Ovary (tissue), 3 donors: ENCODE measurements at regions not wholly inside any gene's neighbourhood (a gene's known extent, or its start where the extent isn't known, plus 50 kb on each side); places are given as distances from the start of the nearest gene placed in this dataset.
"Not testable (repeated sequence)": the region's sequence is repeated elsewhere in the genome, so short reads cannot be mapped to it uniquely, and the experiment has no call there.

Experiments used
- CTCF ChIP-seq, 3 donors: fragments of 450-650 bp in 2 of 3; fragments of 200-600 bp in 1 of 3; IDR thresholded peaks; one replicate each; pipeline versions ENCODE4 v1.5.1 to v1.8.0; 2016 to 2022; ENCODE audit warnings: antibody characterized with exemption in 3 of 3, mild to moderate bottlenecking in 1 of 3
- EP300 ChIP-seq: sonication (generic); formaldehyde crosslinking; IDR thresholded peaks from one replicate; pipeline ENCODE4 v1.6.1; 2017; ENCODE audit warnings: antibody characterized with exemption
- POLR2A ChIP-seq: fragments of 450-650 bp; IDR thresholded peaks from one replicate; pipeline ENCODE4 v1.6.1; 2017; ENCODE audit warnings: antibody characterized with exemption, mild to moderate bottlenecking, moderate library complexity
- donor health status: DM: no; HTN: no; CAD: no.

GRCh38 chr2:87398567-87399305, 349.2 kb upstream of the PLGLB2 start:
- not testable (repeated sequence) for TF ChIP-seq CTCF (IDR thresholded peaks at IDR 0.05); POLR2A; EP300
